Osteoblast (primary cell): ENCODE measurements at regions not wholly inside any gene's neighbourhood (a gene's known extent, or its start where the extent isn't known, plus 50 kb on each side); places are given as distances from the start of the nearest gene placed in this dataset.

Experiments
- DNase-seq: peaks from one replicate; pipeline ENCODE4 v3.0.0; 2011; ENCODE audit warnings: low spot score, mixed read lengths; ENCODE audit not compliant: insufficient read length; ENCODE audit errors: missing footprints
- H2AFZ ChIP-seq: 2 replicates; pipeline ENCODE4 v1.6.0; 2011; ENCODE audit warnings: mild to moderate bottlenecking, low read length
- H3K27ac ChIP-seq: 2 replicates; pipeline ENCODE4 v1.5.1; 2011; ENCODE audit warnings: mild to moderate bottlenecking, low read depth, low read length, moderate library complexity
- H3K27me3 ChIP-seq: 2 replicates; pipeline ENCODE4 v1.6.0; 2012; ENCODE audit warnings: mild to moderate bottlenecking, control low read depth, inconsistent platforms, low read length, moderate library complexity; ENCODE audit not compliant: insufficient read depth
- H3K36me3 ChIP-seq: 2 replicates; pipeline ENCODE4 v1.5.1; 2011; ENCODE audit warnings: mild to moderate bottlenecking, low read length, control low read depth, moderate library complexity; ENCODE audit not compliant: insufficient read depth
- H3K4me1 ChIP-seq: 2 replicates; pipeline ENCODE4 v1.5.1; 2011; ENCODE audit warnings: mild to moderate bottlenecking, low read length, control low read depth, moderate library complexity; ENCODE audit not compliant: insufficient read depth
- H3K4me2 ChIP-seq: 2 replicates; pipeline ENCODE4 v1.6.0; 2011; ENCODE audit warnings: mild to moderate bottlenecking, low read length; ENCODE audit not compliant: insufficient read depth
- H3K4me3 ChIP-seq: fragments of 200-600 bp; sonication (generic); 3 replicates; pipeline ENCODE4 v1.5.1; 2012; ENCODE audit warnings: mild to moderate bottlenecking, low read length, inconsistent platforms; ENCODE audit not compliant: insufficient read depth
- H3K79me2 ChIP-seq: 2 replicates; pipeline ENCODE4 v1.6.0; 2012; ENCODE audit warnings: mild to moderate bottlenecking, low read length, control low read depth, inconsistent platforms; ENCODE audit not compliant: insufficient read depth
- H3K9me3 ChIP-seq: 2 replicates; pipeline ENCODE4 v1.5.1; 2011; ENCODE audit warnings: low read depth, low read length, control low read depth
- H4K20me1 ChIP-seq: 2 replicates; pipeline ENCODE4 v1.6.0; 2012; ENCODE audit warnings: mild to moderate bottlenecking, low read length, control low read depth; ENCODE audit not compliant: insufficient read depth
- CTCF ChIP-seq: IDR thresholded peaks from 2 replicates; pipeline ENCODE4 v1.5.1; 2011; ENCODE audit warnings: mild to moderate bottlenecking, low read depth, low read length, moderate library complexity; ENCODE audit errors: extremely low read depth

- peak overlapping the region; percentile 84 for H2AFZ ChIP-seq
- no peaks in the 10 kb centered on the region for H3K9me3 ChIP-seq
- TF ChIP-seq CTCF: no peak
- H3K27ac ChIP-seq: no peak overlapping the region
- no peaks in the 10 kb centered on the region for H4K20me1 ChIP-seq
- no peaks in the 10 kb centered on the region for H3K27me3 ChIP-seq
- H3K4me2 ChIP-seq: peak overlapping the region; percentile 55
- H3K4me3 ChIP-seq: peak overlapping the region; percentile 52
- H3K79me2 ChIP-seq: no peaks in the 10 kb centered on the region
- H3K36me3 ChIP-seq: no peaks in the 10 kb centered on the region
- DNase-seq: no peak
- no peaks in the 10 kb centered on the region for H3K4me1 ChIP-seq
Measured at GRCh38 chr6:105921781-105922180, 164.4 kb upstream of the PRDM1 start.

GRCh38 chr6:105920071-105920470 is 166.1 kb upstream of the PRDM1 start:
- H3K36me3 ChIP-seq: no peaks in the 10 kb centered on the region
- no peak for DNase-seq
- H2AFZ ChIP-seq: no peak overlapping the region
- no peaks in the 10 kb centered on the region for H3K27me3 ChIP-seq
- H3K4me2 ChIP-seq: no peak overlapping the region
- no peaks in the 10 kb centered on the region for H3K9me3 ChIP-seq
- no peak overlapping the region for H3K27ac ChIP-seq
- H3K79me2 ChIP-seq: no peaks in the 10 kb centered on the region
- no peaks in the 10 kb centered on the region for H4K20me1 ChIP-seq
- TF ChIP-seq CTCF: no peak
- H3K4me3 ChIP-seq: no peak overlapping the region
- no peaks in the 10 kb centered on the region for H3K4me1 ChIP-seq

- H3K9me3 ChIP-seq: no peaks in the 10 kb centered on the region
- no peaks in the 10 kb centered on the region for H3K4me1 ChIP-seq
- H2AFZ ChIP-seq: no peak overlapping the region
- DNase-seq: no peak
- H3K4me3 ChIP-seq: no peak overlapping the region
- H3K27ac ChIP-seq: no peak overlapping the region
- H4K20me1 ChIP-seq: no peaks in the 10 kb centered on the region
- no peak overlapping the region for H3K4me2 ChIP-seq
- H3K79me2 ChIP-seq: no peaks in the 10 kb centered on the region
- H3K27me3 ChIP-seq: no peaks in the 10 kb centered on the region
- TF ChIP-seq CTCF: no peak
- no peaks in the 10 kb centered on the region for H3K36me3 ChIP-seq
Measured at GRCh38 chr6:105917038-105917695, 169.0 kb upstream of the PRDM1 start.

- H3K9me3 ChIP-seq: no peaks in the 10 kb centered on the region
- H3K36me3 ChIP-seq: no peaks in the 10 kb centered on the region
- no peak for DNase-seq
- no peak overlapping the region for H3K4me2 ChIP-seq
- no peak overlapping the region for H3K27ac ChIP-seq
- H4K20me1 ChIP-seq: no peaks in the 10 kb centered on the region
- no peak for TF ChIP-seq CTCF
- H3K27me3 ChIP-seq: no peaks in the 10 kb centered on the region
- H3K4me3 ChIP-seq: no peak overlapping the region
- H3K79me2 ChIP-seq: no peaks in the 10 kb centered on the region
- H2AFZ ChIP-seq: no peak overlapping the region
- H3K4me1 ChIP-seq: no peaks in the 10 kb centered on the region
Measured at GRCh38 chr6:105911106-105911629, 175.0 kb upstream of the PRDM1 start.
